ENCODE measurements at regions not wholly inside any gene's neighbourhood (a gene's known extent, or its start where the extent isn't known, plus 50 kb on each side); places are given as distances from the start of the nearest gene placed in this dataset.

GRCh38 chr5:148719605-148720004, 65.3 kb upstream of the HTR4 start:
- TF ChIP-seq CTCF (IDR thresholded peaks at IDR 0.05) (no peak), POLR2A (IDR thresholded peaks at IDR 0.05) (no peak)
